Endothelial cell of umbilical vein (primary cell): ENCODE measurements at regions not wholly inside any gene's neighbourhood (a gene's known extent, or its start where the extent isn't known, plus 50 kb on each side); places are given as distances from the start of the nearest gene placed in this dataset.
"Not testable (repeated sequence)": the region's sequence is repeated elsewhere in the genome, so short reads cannot be mapped to it uniquely, and the experiment has no call there.

Experiments used
- BruUV-seq: library from RNA; stranded (reverse); fragments of 400-500 nt; replicated peaks from 2 replicates; lab custom pipeline; 2021; lab: Mats Ljungman, UMichigan
- CTCF ChIA-PET: fragments of 300-600, 350-600 bp; sonication (Branson Sonifier 250); formaldehyde crosslinking; loops from one replicate; lab custom pipeline; 2021; ENCODE audit warnings: antibody characterized with exemption, inconsistent platforms; lab: Charles Lee
- POLR2A ChIA-PET: fragments of 300-600, 350-600 bp; sonication (Branson Sonifier 250); formaldehyde crosslinking; loops from one replicate; lab custom pipeline; 2021; ENCODE audit warnings: antibody characterized with exemption, inconsistent platforms; lab: Charles Lee
- DNase-seq: peaks from one replicate; pipeline ENCODE4 v3.0.0-alpha.2; 2011; ENCODE audit warnings: low read depth, low spot score
- FAIRE-seq: peaks from 2 replicates; lab custom pipeline; 2011; peaks lifted over from hg19 to GRCh38; lab: Jason Lieb, UNC
- H2AFZ ChIP-seq: 2 replicates; pipeline ENCODE4 v1.6.0; 2012; ENCODE audit warnings: low read depth, low read length, control low read depth, inconsistent platforms
- H3K27ac ChIP-seq: 2 replicates; pipeline ENCODE4 v1.5.1; 2011; ENCODE audit warnings: low read depth, mild to moderate bottlenecking, control low read depth, low read length, moderate library complexity; ENCODE audit not compliant: insufficient read depth
- H3K27me3 ChIP-seq, 2 experiments: 2 replicates each; pipeline versions ENCODE4 v1.6.0 to v1.6.1; 2011; ENCODE audit warnings: low read length in 2 of 2, mixed read lengths in 1 of 2; ENCODE audit not compliant: control insufficient read depth in 2 of 2, insufficient read depth in 2 of 2
- H3K36me3 ChIP-seq, 2 experiments: 2 replicates in 1 of 2; 3 replicates in 1 of 2; pipeline ENCODE4 v1.5.1; 2011; ENCODE audit warnings: low read length in 2 of 2, mild to moderate bottlenecking in 1 of 2, moderate library complexity in 1 of 2; ENCODE audit not compliant: control insufficient read depth in 2 of 2, insufficient read depth in 2 of 2; ENCODE audit errors: extremely low read depth in 1 of 2
- H3K4me1 ChIP-seq: 3 replicates; pipeline ENCODE4 v1.5.1; 2011; ENCODE audit warnings: mild to moderate bottlenecking, low read length; ENCODE audit not compliant: control insufficient read depth, insufficient read depth; ENCODE audit errors: extremely low read depth
- H3K4me2 ChIP-seq: 2 replicates; pipeline ENCODE4 v1.6.1; 2011; ENCODE audit warnings: low read length, control low read depth, mixed read lengths; ENCODE audit not compliant: insufficient read depth
- H3K4me3 ChIP-seq, 3 experiments: fragments of 200-600 bp in 1 of 3; sonication (generic), shearing (Covaris generic) in 1 of 3; replicated peaks in 1 of 3; 2 replicates each; pipeline ENCODE4 v1.5.1; 2011 to 2016; ENCODE audit warnings: control low read depth in 3 of 3, low read length in 3 of 3, mild to moderate bottlenecking in 2 of 3, inconsistent platforms in 1 of 3, low read depth in 1 of 3, moderate library complexity in 1 of 3; ENCODE audit not compliant: insufficient read depth in 1 of 3
- H3K79me2 ChIP-seq: 2 replicates; pipeline ENCODE4 v1.6.0; 2012; ENCODE audit warnings: low read length, inconsistent platforms; ENCODE audit not compliant: control insufficient read depth, insufficient read depth
- H3K9ac ChIP-seq: replicated peaks from 2 replicates; pipeline ENCODE3; 2011; ENCODE audit warnings: low read length, control low read depth; ENCODE audit not compliant: insufficient read depth; ENCODE audit errors: extremely low read depth
- H3K9me1 ChIP-seq: replicated peaks from 3 replicates; pipeline ENCODE4 v1.6.0; 2011; ENCODE audit warnings: mild to moderate bottlenecking, low read length; ENCODE audit not compliant: control insufficient read depth, insufficient read depth; ENCODE audit errors: extremely low read depth
- H3K9me3 ChIP-seq: replicated peaks from 2 replicates; pipeline ENCODE4 v1.5.1; 2012; ENCODE audit warnings: low read length, inconsistent platforms; ENCODE audit not compliant: control insufficient read depth, insufficient read depth
- H4K20me1 ChIP-seq: replicated peaks from 2 replicates; pipeline ENCODE3; 2011; ENCODE audit warnings: mild to moderate bottlenecking, low read length; ENCODE audit not compliant: control insufficient read depth, insufficient read depth; ENCODE audit errors: extremely low read depth
- EZH2 ChIP-seq: IDR thresholded peaks from 2 replicates; pipeline ENCODE4 v1.6.1; 2012; ENCODE audit warnings: borderline replicate concordance, low read depth, mild to moderate bottlenecking, moderate library complexity, low read length, inconsistent platforms; ENCODE audit not compliant: severe bottlenecking
- FOS ChIP-seq: IDR thresholded peaks from 2 replicates; pipeline ENCODE4 v1.6.1; 2011; ENCODE audit warnings: mild to moderate bottlenecking, low read length, moderate library complexity, borderline replicate concordance; ENCODE audit not compliant: insufficient read depth
- GATA2 ChIP-seq: IDR thresholded peaks from 2 replicates; pipeline ENCODE4 v1.7.0; 2011; ENCODE audit warnings: low read depth, mild to moderate bottlenecking, moderate library complexity, mixed read lengths, low read length; ENCODE audit not compliant: insufficient read length, insufficient read depth
- MYC ChIP-seq: IDR thresholded peaks from one replicate; pipeline ENCODE4 v1.6.1; 2011; ENCODE audit warnings: mild to moderate bottlenecking, low read depth, low read length
- POLR2AphosphoS5 ChIP-seq: IDR thresholded peaks from 2 replicates; pipeline ENCODE4 v1.6.1; 2012; ENCODE audit warnings: low read depth, mild to moderate bottlenecking, control low read depth, low read length, moderate library complexity; ENCODE audit not compliant: insufficient read depth
- dilution Hi-C: fragments of 300-500 bp; cut with MboI; formaldehyde crosslinking; loops from one replicate; pipeline ENCODE4 v1.15.0; 2019; ENCODE audit warnings: low sequenced_read_pairs; ENCODE audit not compliant: extremely low pct_ligation_motif_present
- intact Hi-C: fragments of 100-400 bp; cut with micrococcal nuclease; formaldehyde crosslinking; loops from one replicate; pipeline ENCODE4 v1.10.0; 2022
- TF ChIP-seq, protein P1 (sequence below), 2 donors: IDR thresholded peaks; 1 replicate in 1 of 2; 2 replicates in 1 of 2; pipeline ENCODE4 v1.5.1; 2011; ENCODE audit warnings: low read length in 2 of 2, mild to moderate bottlenecking in 2 of 2, moderate library complexity in 2 of 2, control low read depth in 1 of 2, inconsistent platforms in 1 of 2, low read depth in 1 of 2; ENCODE audit not compliant: insufficient read depth in 1 of 2; ENCODE audit errors: extremely low read depth in 1 of 2
- TF ChIP-seq, protein P2 (sequence below): IDR thresholded peaks from 2 replicates; pipeline ENCODE4 v1.6.1; 2011; ENCODE audit not compliant: insufficient read depth, insufficient read length

DNA sequence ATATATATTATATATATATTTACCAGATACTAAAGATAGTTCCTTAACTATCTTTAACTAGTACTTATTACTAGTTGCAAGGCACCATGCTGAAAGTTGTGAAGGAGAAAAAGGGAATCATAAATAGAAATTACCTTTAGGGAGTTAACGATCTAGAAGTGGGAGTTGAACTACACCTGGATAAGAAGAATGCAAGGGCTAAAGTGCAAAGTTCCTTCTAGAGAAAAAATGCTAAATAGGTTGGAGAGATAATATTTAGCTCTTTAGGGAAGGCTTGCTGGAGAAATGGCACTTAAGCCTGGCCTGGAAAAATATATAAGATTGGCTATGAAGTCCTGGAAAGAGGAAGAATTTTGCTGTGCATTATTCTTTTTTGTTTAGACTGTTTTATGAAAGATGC is 130.6 kb upstream of the IGSF10 start:
- FAIRE-seq = no peak
- dilution Hi-C loops = no loop called here
- Histone ChIP-seq H3K36me3 (no peaks in the 10 kb centered on the region), H3K9me3 (no peaks in the 10 kb centered on the region), H3K9ac (no peak overlapping the region), H3K27ac (no peak overlapping the region), H4K20me1 (no peaks in the 10 kb centered on the region), H3K27me3 (no peaks in the 10 kb centered on the region), H2AFZ (no peak overlapping the region), H3K4me3 (no peak overlapping the region), H3K4me2 (no peak overlapping the region), H3K9me1 (no peaks in the 10 kb centered on the region), H3K79me2 (no peaks in the 10 kb centered on the region), H3K4me1 (no peaks in the 10 kb centered on the region)
- no peak for DNase-seq
- CTCF ChIA-PET = no interaction called here
- no TSS peak for BruUV-seq
- intact Hi-C loops = no loop called here
- TF ChIP-seq GATA2 = no peak
- TF ChIP-seq FOS = no peak
- TF ChIP-seq, protein P1, sequence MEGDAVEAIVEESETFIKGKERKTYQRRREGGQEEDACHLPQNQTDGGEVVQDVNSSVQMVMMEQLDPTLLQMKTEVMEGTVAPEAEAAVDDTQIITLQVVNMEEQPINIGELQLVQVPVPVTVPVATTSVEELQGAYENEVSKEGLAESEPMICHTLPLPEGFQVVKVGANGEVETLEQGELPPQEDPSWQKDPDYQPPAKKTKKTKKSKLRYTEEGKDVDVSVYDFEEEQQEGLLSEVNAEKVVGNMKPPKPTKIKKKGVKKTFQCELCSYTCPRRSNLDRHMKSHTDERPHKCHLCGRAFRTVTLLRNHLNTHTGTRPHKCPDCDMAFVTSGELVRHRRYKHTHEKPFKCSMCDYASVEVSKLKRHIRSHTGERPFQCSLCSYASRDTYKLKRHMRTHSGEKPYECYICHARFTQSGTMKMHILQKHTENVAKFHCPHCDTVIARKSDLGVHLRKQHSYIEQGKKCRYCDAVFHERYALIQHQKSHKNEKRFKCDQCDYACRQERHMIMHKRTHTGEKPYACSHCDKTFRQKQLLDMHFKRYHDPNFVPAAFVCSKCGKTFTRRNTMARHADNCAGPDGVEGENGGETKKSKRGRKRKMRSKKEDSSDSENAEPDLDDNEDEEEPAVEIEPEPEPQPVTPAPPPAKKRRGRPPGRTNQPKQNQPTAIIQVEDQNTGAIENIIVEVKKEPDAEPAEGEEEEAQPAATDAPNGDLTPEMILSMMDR (IDR thresholded peaks at IDR 0.05; ENCODE audit: extremely low read depth in 1 of 2, insufficient read depth in 1 of 2, low read depth in 1 of 2, low read length in 2 of 2) = no peak
- TF ChIP-seq EZH2 = no peak
- TF ChIP-seq POLR2AphosphoS5 = no peak
- TF ChIP-seq, protein P2, sequence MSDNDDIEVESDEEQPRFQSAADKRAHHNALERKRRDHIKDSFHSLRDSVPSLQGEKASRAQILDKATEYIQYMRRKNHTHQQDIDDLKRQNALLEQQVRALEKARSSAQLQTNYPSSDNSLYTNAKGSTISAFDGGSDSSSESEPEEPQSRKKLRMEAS = no peak
- POLR2A ChIA-PET = no interaction called here

DNA sequence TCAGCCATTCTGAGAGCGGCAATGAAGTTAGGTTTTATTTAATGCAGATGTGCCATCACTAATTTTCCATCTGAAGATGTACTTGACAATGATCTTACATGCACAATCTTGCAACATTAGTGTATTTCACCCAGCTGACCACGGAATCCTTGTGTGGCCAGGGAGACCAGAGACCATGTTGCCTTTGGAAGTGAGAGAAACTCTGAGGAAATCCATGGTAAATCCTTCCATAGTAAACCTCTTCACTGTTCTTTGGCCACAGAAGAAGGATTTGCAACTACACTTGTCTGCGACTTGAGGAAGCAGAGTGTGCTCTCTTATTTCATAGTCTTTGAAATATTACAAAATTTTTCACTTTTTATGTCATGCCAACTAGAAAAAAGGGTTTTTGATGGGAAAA is 128.4 kb upstream of the IGSF10 start:
- TF ChIP-seq EZH2 = no peak
- no peak for TF ChIP-seq MYC
- no peak for TF ChIP-seq POLR2AphosphoS5
- TF ChIP-seq, protein P2 = no peak
- Histone ChIP-seq H3K4me2 (no peak overlapping the region), H3K9ac (no peak overlapping the region), H3K9me1 (no peaks in the 10 kb centered on the region), H3K9me3 (no peaks in the 10 kb centered on the region), H3K27ac (no peak overlapping the region), H3K36me3 (no peaks in the 10 kb centered on the region), H3K79me2 (no peaks in the 10 kb centered on the region), H3K4me3 (no peak overlapping the region), H4K20me1 (no peaks in the 10 kb centered on the region), H3K4me1 (no peaks in the 10 kb centered on the region), H3K27me3 (no peaks in the 10 kb centered on the region), H2AFZ (no peak overlapping the region)
- dilution Hi-C loops = no loop called here
- POLR2A ChIA-PET = no interaction called here
- CTCF ChIA-PET = no interaction called here
- FAIRE-seq (no peak), DNase-seq (no peak)
- BruUV-seq = no TSS peak
- intact Hi-C loops = no loop called here

DNA sequence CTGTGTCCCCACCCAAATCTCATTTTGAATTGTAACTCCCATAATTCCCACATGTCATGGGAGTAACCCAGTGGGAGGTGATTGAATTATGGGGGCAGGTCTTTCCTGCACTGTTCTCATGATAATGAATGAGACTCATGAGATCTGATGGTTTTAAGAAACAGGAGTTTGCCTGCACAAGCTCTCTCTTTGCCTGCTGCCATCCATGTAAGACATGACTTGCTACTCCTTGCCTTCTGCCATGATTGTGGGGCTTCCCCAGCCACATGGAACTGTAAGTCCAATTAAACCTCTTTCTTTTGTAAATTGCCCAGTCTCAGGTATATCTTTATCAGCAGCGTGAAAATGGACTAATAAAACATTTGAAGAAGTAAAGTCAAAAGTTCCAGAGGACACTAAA is 126.8 kb upstream of the IGSF10 start:
- FAIRE-seq, H2AFZ ChIP-seq, intact Hi-C loops, H3K79me2 ChIP-seq, BruUV-seq, H3K4me3 ChIP-seq, H3K9me3 ChIP-seq, H3K4me1 ChIP-seq, H4K20me1 ChIP-seq, dilution Hi-C loops, H3K9ac ChIP-seq, H3K4me2 ChIP-seq, DNase-seq, POLR2A ChIA-PET, H3K27me3 ChIP-seq, H3K36me3 ChIP-seq, H3K27ac ChIP-seq, H3K9me1 ChIP-seq: not testable (repeated sequence)
- CTCF ChIA-PET = interaction anchor here (1.2 to 1.4 kb wide), 2 partner anchors 9 to 15 kb away, joined by 3 read pairs; no protein-coding TSS in a partner anchor
